AG09319 (cell line): ENCODE measurements at regions not wholly inside any gene's neighbourhood (a gene's known extent, or its start where the extent isn't known, plus 50 kb on each side); places are given as distances from the start of the nearest gene placed in this dataset.

ENCODE experiments used
- DNase-seq: peaks from one replicate; pipeline ENCODE4 v3.0.0-alpha.2; 2010; ENCODE audit warnings: low read depth; ENCODE audit errors: extremely low read depth
- TF ChIP-seq, protein P1 (sequence below): IDR thresholded peaks from 2 replicates; pipeline ENCODE4 v1.5.1; 2011; ENCODE audit warnings: low read depth, mild to moderate bottlenecking, inconsistent platforms, low read length, moderate library complexity

DNA sequence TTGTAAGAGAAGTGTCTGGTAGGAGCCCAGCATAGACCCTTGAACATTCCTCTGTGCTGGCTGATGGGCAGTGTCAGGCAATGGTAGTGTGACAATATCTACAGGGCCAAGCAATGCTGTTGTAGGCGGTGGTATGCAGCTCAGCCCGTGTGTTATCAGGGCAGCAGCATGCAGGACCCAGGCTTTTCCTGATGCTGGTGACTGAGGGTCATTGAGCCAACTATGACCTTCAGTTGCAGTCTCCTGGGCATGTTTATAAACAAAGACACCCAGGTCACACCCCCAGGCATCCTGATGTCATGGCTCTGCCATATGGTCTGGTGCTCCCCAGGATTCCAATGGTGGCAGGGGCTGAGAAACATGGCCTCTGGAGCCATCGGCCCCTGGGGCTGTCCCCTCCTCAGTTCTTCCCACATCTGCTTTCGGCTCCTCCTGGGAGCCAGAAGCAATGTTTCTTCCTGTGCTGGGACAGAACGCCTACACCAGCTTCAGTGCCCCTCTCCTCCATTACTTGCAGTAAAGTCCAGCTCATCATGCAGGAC lies 518.0 kb upstream of the HS6ST1 start:
- DNase-seq: no peak
- TF ChIP-seq, protein P1, sequence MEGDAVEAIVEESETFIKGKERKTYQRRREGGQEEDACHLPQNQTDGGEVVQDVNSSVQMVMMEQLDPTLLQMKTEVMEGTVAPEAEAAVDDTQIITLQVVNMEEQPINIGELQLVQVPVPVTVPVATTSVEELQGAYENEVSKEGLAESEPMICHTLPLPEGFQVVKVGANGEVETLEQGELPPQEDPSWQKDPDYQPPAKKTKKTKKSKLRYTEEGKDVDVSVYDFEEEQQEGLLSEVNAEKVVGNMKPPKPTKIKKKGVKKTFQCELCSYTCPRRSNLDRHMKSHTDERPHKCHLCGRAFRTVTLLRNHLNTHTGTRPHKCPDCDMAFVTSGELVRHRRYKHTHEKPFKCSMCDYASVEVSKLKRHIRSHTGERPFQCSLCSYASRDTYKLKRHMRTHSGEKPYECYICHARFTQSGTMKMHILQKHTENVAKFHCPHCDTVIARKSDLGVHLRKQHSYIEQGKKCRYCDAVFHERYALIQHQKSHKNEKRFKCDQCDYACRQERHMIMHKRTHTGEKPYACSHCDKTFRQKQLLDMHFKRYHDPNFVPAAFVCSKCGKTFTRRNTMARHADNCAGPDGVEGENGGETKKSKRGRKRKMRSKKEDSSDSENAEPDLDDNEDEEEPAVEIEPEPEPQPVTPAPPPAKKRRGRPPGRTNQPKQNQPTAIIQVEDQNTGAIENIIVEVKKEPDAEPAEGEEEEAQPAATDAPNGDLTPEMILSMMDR: no peak

DNA sequence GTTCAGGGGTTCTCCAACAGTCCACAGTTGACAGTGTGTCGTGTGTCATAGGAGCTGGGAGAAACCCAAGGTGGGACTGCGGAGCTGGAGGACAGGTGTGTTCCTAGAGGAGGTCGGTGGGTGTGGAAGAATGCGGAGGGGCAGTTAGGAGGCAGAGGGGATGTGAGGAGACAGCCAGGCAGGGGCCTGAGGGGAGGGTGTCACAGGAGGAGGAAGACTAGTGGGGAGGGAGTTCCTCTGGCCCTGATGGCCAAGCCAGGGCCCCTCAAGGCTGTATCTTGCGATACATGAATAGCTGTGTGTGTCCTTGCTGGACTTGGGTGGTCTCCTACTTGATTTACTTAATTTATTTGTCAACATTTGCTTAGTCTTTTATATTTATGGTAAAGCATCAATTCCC lies 519.6 kb upstream of the HS6ST1 start:
- TF ChIP-seq, protein P1: no peak

DNA sequence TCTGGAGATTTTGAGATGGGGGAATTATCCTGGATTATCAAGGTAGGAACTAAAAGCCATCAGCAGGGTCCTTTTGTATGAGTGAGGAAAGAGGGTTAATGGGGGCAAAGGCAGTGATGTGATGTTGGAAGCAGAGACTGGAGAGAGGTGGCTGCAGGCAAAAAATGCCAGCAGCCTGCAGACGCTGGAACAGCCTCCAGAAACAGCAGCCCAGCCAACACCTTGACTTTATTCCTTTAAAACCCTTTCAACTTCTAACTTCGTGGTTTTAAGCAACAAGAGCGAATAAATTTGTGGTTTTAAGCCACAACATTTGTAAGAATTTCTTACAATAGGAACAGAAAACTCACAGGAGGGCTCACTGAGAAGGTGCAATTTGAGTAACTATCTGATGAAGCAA lies 523.1 kb upstream of the HS6ST1 start:
- DNase-seq: no peak
- TF ChIP-seq, protein P1: no peak

More for the DNA sequence above, 519.6 kb upstream of the HS6ST1 start:
- no peak for DNase-seq

DNA sequence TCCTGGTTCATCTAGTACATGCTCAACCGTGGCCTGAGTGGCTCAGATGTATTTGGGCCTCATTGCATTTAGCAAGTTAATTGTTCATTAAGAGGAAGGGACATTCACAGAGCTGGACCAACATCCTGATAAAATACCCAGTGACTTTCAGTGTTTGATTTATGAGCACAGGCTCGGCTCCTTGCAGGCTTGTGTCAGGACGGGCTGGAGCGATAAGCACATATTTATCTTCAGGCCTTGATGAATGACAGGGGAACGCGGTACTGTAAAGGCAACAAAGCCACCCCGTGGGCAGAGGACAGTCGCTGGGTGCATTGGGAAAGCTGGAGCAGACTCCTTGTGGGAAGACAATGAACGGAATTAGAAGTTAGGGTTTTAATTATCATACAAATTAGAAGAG lies 548.6 kb upstream of the HS6ST1 start:
- DNase-seq: no peak
- TF ChIP-seq, protein P1: no peak

DNA sequence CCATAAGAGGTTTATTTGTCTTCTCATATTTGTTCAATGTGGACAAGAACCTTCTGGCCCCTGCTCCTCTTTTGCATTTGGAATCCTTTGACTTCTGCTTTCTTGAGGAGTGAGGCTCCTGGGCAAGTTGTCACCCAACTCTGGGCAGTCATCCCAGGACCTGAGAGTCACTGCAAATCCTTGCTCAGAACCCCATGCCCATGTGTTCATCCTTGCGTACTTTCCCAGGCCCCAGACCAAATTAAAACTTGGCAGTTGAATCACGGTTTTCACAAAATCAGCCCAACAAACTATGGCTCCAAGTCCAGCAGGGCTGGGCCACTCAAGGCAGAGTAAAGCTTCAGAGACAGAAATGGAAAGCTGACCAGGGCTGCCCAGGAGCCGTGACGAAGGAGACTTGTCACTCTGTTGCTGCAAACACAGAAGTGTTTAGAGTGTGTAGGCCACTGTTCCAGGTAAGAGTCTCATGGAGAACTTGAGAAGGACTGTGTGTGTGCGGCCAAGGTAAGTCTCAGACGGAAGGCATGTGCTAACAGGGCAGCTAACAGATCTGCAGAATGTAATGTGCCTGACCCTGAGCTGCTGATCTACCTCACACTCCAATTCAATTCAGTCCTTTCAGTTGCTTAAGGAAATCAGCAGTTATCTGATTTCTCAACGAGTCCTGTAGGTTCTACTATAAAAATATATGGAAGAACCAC lies 549.4 kb upstream of the HS6ST1 start:
- TF ChIP-seq, protein P1: no peak
- no peak for DNase-seq

DNA sequence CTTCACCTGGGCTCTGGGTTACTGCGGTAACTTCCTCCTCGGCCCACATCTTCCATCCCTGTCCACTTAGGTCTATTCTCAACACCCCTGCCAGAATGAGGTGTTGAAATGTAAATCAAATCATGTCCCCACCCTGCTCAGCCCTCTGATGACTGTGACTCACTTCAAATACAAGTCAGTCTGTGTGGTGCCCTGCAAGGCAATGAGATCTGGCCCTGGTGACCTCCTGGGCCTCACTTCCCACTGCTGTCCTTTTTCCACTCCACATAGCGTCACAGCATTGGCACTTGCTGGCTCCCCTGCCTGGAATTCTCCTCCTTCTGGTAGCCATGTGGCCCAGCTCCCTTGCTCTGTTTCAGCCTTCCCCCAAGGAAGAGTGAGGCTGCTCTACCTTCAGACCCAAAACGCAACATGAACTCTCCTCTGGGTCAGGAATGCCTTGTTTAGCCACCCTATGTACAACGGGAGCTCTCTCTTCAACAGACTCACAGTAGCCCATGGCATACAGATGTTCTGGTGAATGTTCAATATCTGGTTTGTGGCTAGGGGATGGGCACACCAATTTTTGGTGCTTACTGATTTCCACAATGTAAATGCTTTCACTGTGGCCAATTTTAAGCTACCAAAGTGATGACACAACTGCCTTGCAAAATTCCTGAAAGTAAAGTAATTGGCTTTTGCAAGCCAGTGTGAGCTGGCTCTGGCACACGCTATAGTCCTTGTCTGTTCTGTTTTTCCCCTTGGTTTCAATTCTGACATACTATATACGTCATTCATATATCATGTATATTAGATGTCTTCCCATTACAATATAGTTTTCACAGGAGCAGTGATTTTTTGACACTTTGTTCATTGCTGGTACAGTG lies 550.3 kb upstream of the HS6ST1 start:
- TF ChIP-seq, protein P1: no peak
- no peak for DNase-seq

DNA sequence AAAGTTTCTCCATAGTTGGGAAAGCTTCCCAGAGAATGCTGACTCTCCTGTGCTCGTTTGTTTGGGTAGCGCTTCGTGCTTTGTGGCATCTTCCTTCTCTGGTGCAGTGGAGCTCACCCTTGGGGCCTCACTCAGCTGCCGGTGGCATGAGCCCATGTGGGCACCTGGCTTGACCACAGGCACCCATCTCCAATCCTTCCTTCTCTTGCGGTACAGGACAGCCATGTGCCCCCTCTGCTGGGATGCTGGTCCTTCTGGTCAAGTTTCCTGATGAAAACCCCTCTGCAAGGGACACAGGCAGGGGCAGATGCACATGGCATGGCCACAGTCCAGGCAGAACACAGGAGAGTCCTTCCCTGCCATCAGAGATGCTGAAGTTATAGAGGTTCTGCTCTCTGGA lies 555.9 kb upstream of the HS6ST1 start:
- TF ChIP-seq, protein P1: no peak
- no peak for DNase-seq
